CD4-positive, alpha-beta T cell treated with Interleukin-6 for 4 hours (primary cell): ENCODE measurements at regions not wholly inside any gene's neighbourhood (a gene's known extent, or its start where the extent isn't known, plus 50 kb on each side); places are given as distances from the start of the nearest gene placed in this dataset.
"Not testable (repeated sequence)": the region's sequence is repeated elsewhere in the genome, so short reads cannot be mapped to it uniquely, and the experiment has no call there.

Experiments
- DNase-seq: peaks from one replicate; pipeline ENCODE4 v3.0.0-alpha.2; 2020; ENCODE audit warnings: mixed read lengths

- no peak for DNase-seq
These were observed 214.9 kb upstream of the UGT8 start for GRCh38 chr4:114383721-114384120.

- no peak for DNase-seq
These were observed 214.0 kb upstream of the UGT8 start for GRCh38 chr4:114384629-114385028.

- no peak for DNase-seq
These were observed 213.2 kb upstream of the UGT8 start for GRCh38 chr4:114385195-114385985.

GRCh38 chr4:114386637-114387233 lies 211.9 kb upstream of the UGT8 start:
- no peak for DNase-seq

- no peak for DNase-seq
These were observed 209.4 kb upstream of the UGT8 start for GRCh38 chr4:114389070-114389685.

DNA sequence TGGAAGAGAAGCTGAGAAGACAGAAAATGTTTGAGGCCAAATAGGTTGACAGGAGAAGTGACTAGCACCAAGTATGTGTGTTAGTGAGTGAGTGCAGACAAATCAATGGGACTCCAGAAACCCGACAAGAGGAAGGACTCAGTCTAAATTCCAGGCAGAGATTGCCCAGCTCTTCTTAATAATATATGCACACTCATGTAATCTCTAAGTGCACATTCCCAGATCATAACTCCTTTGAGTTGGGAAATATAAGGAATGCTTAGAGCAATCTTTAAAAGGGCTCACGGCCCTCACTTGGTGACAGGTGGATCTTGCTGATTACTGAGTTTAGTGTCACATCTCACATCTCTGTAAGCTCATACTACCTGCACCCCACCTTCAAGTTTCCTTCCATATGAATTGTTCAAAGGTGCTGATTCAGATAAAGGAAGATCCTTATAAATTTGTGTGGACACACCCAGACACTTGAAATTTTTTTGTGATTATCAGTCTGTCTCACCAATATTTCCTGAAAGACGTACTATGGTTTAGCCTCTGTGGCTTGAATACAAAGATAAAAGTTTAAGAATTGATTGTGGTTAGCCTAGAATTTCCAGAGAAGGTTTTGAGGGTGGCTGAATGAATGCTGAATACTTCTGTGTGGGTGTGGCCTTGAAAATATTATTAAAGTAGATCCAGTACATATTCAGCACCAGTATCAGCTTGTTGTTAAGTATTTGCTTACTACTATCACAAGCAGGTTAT lies 205.1 kb upstream of the UGT8 start:
- no peak for DNase-seq

DNA sequence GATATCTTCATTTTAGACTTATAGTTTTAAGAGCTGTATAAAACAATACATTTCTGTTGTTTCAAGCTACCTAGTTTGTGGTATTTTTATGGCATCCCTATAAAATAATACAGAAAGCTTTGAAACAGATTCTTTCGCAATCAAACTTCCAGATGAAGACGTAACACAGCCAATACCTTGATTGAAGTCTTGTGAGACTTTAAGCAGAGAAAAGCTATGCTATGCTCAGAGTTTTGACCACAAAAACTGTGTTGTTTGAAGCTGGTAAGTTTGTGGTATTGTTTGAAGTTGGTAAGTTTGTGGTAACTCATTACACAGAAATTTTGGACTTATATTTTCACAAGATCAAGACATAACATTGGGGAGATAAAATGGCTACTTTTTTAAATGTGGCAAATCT lies 201.8 kb upstream of the UGT8 start:
- no peak for DNase-seq

- DNase-seq, result no peak
These were observed 200.2 kb upstream of the UGT8 start for GRCh38 chr4:114398410-114398809.

DNA sequence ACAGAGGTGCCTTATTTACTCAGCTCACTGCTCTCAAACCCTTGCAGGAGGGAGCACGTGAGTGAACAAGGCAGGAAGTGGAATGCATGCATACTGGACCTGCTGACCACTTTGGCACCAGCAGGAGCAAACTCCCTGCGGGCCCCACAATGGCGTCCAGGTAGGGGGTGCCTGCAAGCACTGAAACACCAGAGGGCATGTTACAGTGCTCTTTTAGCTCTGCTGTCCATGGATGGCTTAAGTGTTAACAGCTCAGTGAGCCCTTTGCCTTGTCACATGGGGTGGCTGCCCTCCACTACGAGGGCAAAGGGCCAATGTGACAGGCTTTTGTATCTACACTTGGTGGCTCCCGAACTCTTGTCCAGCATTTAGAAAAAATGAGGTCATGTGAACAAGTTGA lies 199.5 kb upstream of the UGT8 start:
- DNase-seq, result no peak

- DNase-seq, result no peak
These were observed 198.1 kb upstream of the UGT8 start for GRCh38 chr4:114400531-114400930.

GRCh38 chr4:114401483-114401882 lies 197.1 kb upstream of the UGT8 start:
- DNase-seq, result no peak

- DNase-seq, result no peak
These were observed 181.4 kb upstream of the UGT8 start for GRCh38 chr4:114417214-114417613.

DNA sequence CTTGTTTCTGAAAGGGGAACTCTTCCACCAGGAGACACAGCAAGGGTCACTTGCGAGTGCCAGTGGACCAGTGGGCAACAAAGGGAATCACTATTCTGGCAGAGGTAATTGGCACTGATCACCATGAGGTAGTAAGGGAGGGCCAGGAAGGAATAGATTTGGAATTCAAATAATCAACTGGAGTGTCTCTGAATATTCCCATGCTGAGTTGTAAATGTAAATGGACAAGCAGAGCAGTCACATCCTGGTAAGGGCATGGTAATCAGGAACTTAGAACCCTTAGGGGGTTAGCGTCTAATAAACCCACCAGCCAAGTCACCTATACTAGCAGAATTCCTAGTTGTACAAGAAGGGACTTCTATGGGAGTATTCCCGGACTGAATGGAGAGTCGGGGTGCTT lies 178.5 kb upstream of the UGT8 start:
- no peak for DNase-seq

- DNase-seq, result no peak
These were observed 175.0 kb upstream of the UGT8 start for GRCh38 chr4:114423582-114423981.

DNA sequence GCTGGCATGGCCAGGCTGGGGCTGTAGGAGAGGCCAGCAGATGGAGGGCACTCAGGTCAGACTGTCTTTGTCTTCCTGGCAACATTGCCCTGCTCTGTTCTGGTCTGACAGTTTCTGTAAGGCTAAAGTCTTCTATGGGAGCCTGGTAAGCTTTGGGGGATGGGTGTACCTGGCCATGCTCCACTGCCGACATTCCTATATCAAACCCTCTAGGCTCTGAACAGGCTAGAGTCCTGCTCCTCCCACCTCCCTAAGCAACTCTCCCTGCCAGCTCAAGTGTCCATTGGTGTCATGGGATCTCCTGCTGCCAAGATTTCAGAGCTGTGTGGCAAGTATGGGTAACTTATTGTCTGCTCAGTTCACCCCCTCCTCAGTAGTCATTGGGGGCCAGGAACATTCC lies 163.5 kb upstream of the UGT8 start:
- no peak for DNase-seq

DNA sequence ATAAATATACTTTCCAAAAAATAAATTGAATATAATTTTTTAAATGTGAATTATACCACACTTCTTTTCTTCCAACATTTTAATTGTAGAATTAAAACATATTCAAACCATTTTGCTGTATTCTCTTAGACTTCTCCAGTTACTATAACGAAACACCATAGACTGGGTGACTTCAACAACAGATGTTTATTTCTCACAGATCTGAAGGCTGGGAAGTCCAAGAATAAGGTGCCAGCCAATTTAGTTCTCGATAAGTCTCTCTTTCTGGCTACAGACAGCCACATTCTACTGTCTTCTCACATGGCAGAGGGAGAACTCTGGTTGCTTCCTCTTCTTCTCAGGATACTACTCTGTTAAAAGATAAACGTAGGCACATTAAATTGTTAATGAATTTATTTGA lies 155.8 kb upstream of the UGT8 start:
- no peak for DNase-seq

GRCh38 chr4:114444211-114444610 lies 154.4 kb upstream of the UGT8 start:
- no peak for DNase-seq

DNA sequence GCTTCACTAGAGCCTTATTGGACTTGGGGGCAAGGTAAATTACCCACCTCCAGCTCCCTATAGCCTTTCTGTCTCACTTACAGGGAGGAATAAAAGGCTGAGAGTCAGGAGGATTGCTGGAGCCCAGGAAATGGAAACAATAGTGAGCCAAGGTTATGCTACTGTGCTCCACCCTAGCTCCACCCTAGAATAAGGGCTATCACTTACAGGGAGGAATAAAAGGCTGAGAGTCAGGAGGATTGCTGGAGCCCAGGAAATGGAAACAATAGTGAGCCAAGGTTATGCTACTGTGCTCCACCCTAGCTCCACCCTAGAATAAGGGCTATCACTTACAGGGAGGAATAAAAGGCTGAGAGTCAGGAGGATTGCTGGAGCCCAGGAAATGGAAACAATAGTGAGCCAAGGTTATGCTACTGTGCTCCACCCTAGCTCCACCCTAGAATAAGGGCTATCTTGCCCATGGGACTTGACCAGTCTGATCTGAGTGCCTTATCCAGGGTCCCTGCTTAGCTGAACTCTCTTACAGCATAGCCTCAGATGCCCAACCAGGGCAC lies 150.6 kb upstream of the UGT8 start:
- not testable (repeated sequence) for DNase-seq

GRCh38 chr4:114458728-114459127 lies 139.9 kb upstream of the UGT8 start:
- no peak for DNase-seq

- DNase-seq, result no peak
These were observed 133.8 kb upstream of the UGT8 start for GRCh38 chr4:114464726-114465272.

DNA sequence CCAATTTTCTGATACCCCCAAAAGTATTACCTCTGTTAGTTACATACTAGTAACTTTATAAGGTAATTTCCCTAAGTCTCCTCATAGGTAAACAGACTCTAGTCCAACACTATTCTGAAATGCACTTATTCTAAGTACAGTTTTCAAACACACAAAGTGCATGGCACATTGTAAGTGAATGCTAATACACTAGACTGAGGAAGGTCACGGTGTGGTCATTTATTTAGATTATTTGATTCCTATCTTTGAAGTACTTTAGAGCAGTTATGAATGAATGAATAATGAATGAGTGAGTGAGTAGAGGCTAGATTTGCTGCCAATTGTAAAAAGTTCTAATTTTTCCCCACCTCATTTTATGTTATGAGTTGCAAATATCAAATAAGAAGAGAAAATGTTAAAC lies 132.8 kb upstream of the UGT8 start:
- no peak for DNase-seq

- no peak for DNase-seq
These were observed 132.3 kb upstream of the UGT8 start for GRCh38 chr4:114466299-114466698.
